ENCODE measurements at regions not wholly inside any gene's neighbourhood (a gene's known extent, or its start where the extent isn't known, plus 50 kb on each side); places are given as distances from the start of the nearest gene placed in this dataset.

DNA sequence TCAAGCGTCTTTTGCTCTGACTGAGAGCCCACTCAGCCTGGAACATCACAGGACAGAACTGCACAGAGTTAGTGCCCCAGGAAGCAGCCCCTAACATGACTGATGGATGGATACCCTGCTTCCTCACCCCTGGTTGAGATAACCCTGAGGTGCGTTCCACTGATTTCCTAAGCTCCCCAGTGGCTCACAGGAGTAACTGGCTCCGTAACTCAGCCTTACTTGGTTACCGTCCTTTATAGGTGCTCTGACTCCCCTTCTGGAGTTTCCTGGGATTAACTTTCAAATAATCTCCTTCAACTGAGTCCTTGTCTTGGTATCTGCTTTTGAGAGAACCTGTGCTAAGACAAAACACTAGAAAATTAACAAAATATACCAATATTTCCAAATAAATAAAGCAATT lies 449.5 kb downstream of the AGTPBP1 start:
- no peaks in the 10 kb centered on the region for H3K36me3 ChIP-seq (ENCODE audit: control insufficient read depth, insufficient read depth, low read length, severe bottlenecking)
- DNase-seq (ENCODE audit: low read depth): no peak

DNA sequence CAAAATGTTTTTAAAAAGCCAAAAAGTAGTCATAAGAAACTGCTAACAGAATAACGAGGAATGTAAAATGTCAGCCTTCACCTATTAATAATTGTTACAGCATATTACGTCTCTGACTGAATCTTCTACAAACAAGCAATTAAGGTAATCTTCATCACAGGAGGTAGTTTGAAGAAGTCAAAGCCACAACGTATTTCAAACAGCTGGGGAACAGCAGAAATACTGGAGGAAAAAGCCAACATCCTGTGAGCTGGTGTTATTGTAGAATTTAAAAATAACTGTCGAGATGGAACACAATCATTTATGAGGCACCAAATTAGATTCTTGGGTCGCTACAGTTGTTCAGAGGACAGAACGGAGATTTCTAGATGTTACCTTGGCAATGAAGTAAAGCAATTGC lies 450.5 kb downstream of the AGTPBP1 start:
- H3K9ac ChIP-seq (ENCODE audit: low read length): no peak overlapping the region
- H3K4me3 ChIP-seq (ENCODE audit: low read length): no peak overlapping the region
- no peaks in the 10 kb centered on the region for H3K9me3 ChIP-seq (ENCODE audit: control insufficient read depth, low read length)
- H3K4me1 ChIP-seq (ENCODE audit: control insufficient read depth, insufficient read depth, low read length): no peaks in the 10 kb centered on the region
- H3K27me3 ChIP-seq (replicated peaks; ENCODE audit: control insufficient read depth, insufficient read depth, low read length): no peaks in the 10 kb centered on the region
- no peak for DNase-seq (ENCODE audit: low read depth)
- H3K36me3 ChIP-seq (ENCODE audit: control insufficient read depth, insufficient read depth, low read length, severe bottlenecking): no peaks in the 10 kb centered on the region

More for the DNA sequence above, 449.5 kb downstream of the AGTPBP1 start:
- no peak overlapping the region for H3K9ac ChIP-seq (ENCODE audit: low read length)
- H3K4me3 ChIP-seq (ENCODE audit: low read length): no peak overlapping the region
- H3K9me3 ChIP-seq (ENCODE audit: control insufficient read depth, low read length): no peaks in the 10 kb centered on the region
- H3K27me3 ChIP-seq (replicated peaks; ENCODE audit: control insufficient read depth, insufficient read depth, low read length): no peaks in the 10 kb centered on the region
- no peaks in the 10 kb centered on the region for H3K4me1 ChIP-seq (ENCODE audit: control insufficient read depth, insufficient read depth, low read length)

DNA sequence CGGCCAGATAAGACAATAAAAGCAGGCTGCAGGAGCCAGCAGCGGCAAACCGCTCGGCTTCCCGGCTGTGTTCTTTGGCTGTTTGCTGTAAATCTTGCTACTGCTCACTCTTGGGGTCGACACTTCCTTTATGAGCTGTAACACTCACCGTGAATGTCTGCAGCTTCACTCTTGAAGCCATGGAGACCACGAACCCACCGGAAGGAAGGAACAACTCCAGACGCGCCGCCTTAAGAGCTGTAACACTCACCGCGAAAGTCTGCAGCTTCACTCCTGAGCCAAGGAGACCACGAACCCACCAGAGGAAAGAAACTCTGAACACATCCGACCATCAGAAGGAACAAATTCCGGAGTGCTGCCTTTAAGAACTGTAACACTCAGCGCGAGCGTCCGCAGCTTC lies 451.7 kb downstream of the AGTPBP1 start:
- no peak overlapping the region for H3K9ac ChIP-seq (ENCODE audit: low read length)
- no peak for DNase-seq (ENCODE audit: low read depth)

DNA sequence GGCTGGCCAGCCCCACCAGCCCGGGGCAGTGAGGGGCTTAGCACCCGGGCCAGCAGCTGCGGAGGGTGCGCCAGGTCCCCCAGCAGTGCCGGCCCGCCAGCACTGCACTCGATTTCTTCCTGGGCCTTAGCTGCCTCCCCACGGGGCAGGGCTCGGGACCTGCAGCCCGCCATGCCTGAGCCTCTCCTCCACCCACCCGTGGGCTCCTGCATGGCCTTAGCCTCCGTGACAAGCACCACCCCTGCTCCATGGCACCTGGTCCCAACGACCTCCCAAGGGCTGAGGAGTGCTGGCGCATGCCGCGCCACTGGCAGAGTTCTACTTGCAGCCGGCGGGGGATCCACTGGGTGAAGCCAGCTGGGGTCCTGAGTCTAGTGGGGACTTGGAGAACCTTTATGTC lies 452.6 kb downstream of the AGTPBP1 start:
- no peaks in the 10 kb centered on the region for H3K27me3 ChIP-seq (replicated peaks; ENCODE audit: control insufficient read depth, insufficient read depth, low read length)

More for the DNA sequence above, 451.7 kb downstream of the AGTPBP1 start:
- H3K4me1 ChIP-seq (ENCODE audit: control insufficient read depth, insufficient read depth, low read length): no peaks in the 10 kb centered on the region
- H3K4me3 ChIP-seq (ENCODE audit: low read length): no peak overlapping the region
- no peaks in the 10 kb centered on the region for H3K27me3 ChIP-seq (replicated peaks; ENCODE audit: control insufficient read depth, insufficient read depth, low read length)
- H3K9me3 ChIP-seq (ENCODE audit: control insufficient read depth, low read length): no peaks in the 10 kb centered on the region
- H3K36me3 ChIP-seq (ENCODE audit: control insufficient read depth, insufficient read depth, low read length, severe bottlenecking): no peaks in the 10 kb centered on the region

DNA sequence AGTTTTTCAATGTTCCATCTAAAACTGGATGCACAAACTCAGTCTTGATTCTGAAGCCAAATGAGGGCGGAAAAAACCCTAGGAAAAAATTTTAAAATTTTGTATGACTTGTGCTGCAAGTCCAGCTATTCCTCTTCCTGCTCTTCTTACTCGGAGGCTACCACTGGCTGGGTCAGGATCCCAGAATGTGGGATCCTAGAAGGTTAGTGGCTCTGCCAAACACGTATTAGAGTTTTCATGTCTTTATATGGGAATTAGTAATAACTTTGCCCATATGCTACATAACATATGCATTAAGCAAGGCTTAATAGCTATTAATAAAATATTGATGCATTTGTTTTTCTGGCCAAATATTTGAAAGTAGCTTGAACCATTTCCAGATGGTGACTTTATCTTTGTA lies 458.3 kb downstream of the AGTPBP1 start:
- Histone ChIP-seq H3K27me3 (replicated peaks; ENCODE audit: control insufficient read depth, insufficient read depth, low read length) (no peaks in the 10 kb centered on the region), H3K36me3 (ENCODE audit: control insufficient read depth, insufficient read depth, low read length, severe bottlenecking) (no peaks in the 10 kb centered on the region), H3K9ac (ENCODE audit: low read length) (no peak overlapping the region), H3K4me3 (ENCODE audit: low read length) (no peak overlapping the region), H3K9me3 (ENCODE audit: control insufficient read depth, low read length) (no peaks in the 10 kb centered on the region), H3K4me1 (ENCODE audit: control insufficient read depth, insufficient read depth, low read length) (no peaks in the 10 kb centered on the region)
- no peak for DNase-seq (ENCODE audit: low read depth)

More for the DNA sequence above, 452.6 kb downstream of the AGTPBP1 start:
- H3K9ac ChIP-seq (ENCODE audit: low read length): no peak overlapping the region
- DNase-seq (ENCODE audit: low read depth): no peak
- H3K9me3 ChIP-seq (ENCODE audit: control insufficient read depth, low read length): no peaks in the 10 kb centered on the region
- H3K36me3 ChIP-seq (ENCODE audit: control insufficient read depth, insufficient read depth, low read length, severe bottlenecking): no peaks in the 10 kb centered on the region
- H3K4me3 ChIP-seq (ENCODE audit: low read length): no peak overlapping the region
- no peaks in the 10 kb centered on the region for H3K4me1 ChIP-seq (ENCODE audit: control insufficient read depth, insufficient read depth, low read length)

DNA sequence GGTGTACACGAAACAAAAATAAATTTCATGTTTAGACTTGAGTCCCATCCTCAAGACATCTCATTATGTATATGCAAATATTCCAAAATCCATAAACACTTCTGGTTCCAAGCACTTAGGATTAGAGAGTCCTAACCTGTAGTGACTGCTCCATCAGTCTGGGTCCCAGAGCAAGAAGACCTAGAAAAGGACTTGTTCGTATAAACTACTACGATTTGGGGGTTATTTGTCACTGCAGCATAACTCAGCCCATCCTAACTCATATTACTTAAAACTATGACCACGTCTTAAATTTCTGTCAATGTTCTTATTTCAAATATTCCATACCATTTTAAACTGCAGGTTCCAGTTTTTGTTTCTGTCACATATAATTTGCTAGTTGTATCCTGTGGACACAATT lies 463.0 kb downstream of the AGTPBP1 start:
- Histone ChIP-seq H3K36me3 (ENCODE audit: control insufficient read depth, insufficient read depth, low read length, severe bottlenecking) (no peaks in the 10 kb centered on the region), H3K9ac (ENCODE audit: low read length) (no peak overlapping the region), H3K27me3 (replicated peaks; ENCODE audit: control insufficient read depth, insufficient read depth, low read length) (peaks cover 8% of the 10 kb centered on the region), H3K4me3 (ENCODE audit: low read length) (no peak overlapping the region), H3K9me3 (ENCODE audit: control insufficient read depth, low read length) (no peaks in the 10 kb centered on the region), H3K4me1 (ENCODE audit: control insufficient read depth, insufficient read depth, low read length) (no peaks in the 10 kb centered on the region)
- DNase-seq (ENCODE audit: low read depth): no peak

DNA sequence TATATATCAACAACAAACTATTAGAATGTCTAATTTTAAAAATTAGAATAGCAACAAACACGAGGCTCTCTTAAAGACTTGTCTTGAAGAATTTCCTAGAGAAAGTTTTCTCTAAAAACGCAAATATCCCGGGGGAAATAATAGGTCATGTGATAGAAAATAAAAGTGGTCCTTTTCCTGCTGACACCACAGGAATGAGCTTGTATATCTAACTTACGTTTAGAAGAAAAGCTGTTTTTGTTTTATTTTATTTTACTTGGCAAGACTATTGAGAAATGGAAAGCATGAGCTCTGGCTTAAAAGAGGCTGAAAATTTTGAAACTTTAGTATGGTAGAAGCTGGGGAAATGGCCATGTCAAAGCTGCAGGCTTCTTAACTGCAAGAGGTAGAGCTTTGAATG lies 465.0 kb downstream of the AGTPBP1 start:
- Histone ChIP-seq H3K9me3 (ENCODE audit: control insufficient read depth, low read length) (no peaks in the 10 kb centered on the region), H3K36me3 (ENCODE audit: control insufficient read depth, insufficient read depth, low read length, severe bottlenecking) (no peaks in the 10 kb centered on the region), H3K27me3 (replicated peaks; ENCODE audit: control insufficient read depth, insufficient read depth, low read length) (peaks cover 8% of the 10 kb centered on the region), H3K4me1 (ENCODE audit: control insufficient read depth, insufficient read depth, low read length) (no peaks in the 10 kb centered on the region), H3K9ac (ENCODE audit: low read length) (no peak overlapping the region), H3K4me3 (ENCODE audit: low read length) (no peak overlapping the region)
- DNase-seq (ENCODE audit: low read depth): no peak

DNA sequence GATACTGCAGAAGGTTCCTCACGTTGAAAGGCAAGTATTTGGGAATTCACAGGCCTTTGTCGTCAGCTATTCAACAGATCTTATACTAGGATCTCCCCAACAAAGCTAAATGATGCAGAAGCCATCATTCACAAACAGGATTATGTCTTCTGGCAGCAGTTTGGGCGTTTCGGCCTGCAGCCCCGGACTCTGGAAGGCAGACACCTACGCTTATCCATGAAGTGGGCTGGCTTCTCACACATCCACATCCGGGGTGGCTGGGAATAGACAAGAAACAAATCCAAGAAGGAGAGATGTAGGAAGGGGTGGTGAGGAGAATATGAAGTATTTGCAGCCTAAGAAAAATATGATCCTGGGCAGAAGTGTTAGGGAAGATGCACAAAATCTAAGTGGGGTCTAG lies 471.9 kb downstream of the AGTPBP1 start:
- no peak for DNase-seq (ENCODE audit: low read depth)
- no peaks in the 10 kb centered on the region for H3K9me3 ChIP-seq (ENCODE audit: control insufficient read depth, low read length)
- H3K4me1 ChIP-seq (ENCODE audit: control insufficient read depth, insufficient read depth, low read length): no peaks in the 10 kb centered on the region
- peaks cover 9% of the 10 kb centered on the region for H3K27me3 ChIP-seq (replicated peaks; ENCODE audit: control insufficient read depth, insufficient read depth, low read length)
- no peaks in the 10 kb centered on the region for H3K36me3 ChIP-seq (ENCODE audit: control insufficient read depth, insufficient read depth, low read length, severe bottlenecking)
- no peak overlapping the region for H3K4me3 ChIP-seq (ENCODE audit: low read length)
- H3K9ac ChIP-seq (ENCODE audit: low read length): no peak overlapping the region

DNA sequence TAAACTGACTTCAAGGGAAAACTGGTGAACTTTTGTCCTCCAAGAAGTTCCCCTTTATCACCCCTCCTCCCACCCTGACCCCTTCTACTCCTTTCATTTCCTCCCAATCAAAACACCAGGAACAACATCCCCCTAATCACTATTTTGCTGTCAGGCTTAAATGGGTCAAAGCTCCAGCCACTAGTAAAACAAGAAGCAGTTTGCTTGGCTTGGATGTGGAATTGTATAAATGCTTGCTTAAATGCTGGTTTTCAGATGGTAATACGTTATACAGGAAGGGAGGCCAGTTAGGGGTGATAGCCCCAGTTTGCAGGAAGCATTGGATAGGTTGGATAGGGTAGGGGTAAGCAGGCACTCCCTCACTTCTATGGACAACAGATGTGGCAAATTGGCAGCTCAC lies 473.6 kb downstream of the AGTPBP1 start:
- peaks cover 5% of the 10 kb centered on the region for H3K27me3 ChIP-seq (replicated peaks; ENCODE audit: control insufficient read depth, insufficient read depth, low read length)
- H3K9me3 ChIP-seq (ENCODE audit: control insufficient read depth, low read length): no peaks in the 10 kb centered on the region
- no peak overlapping the region for H3K9ac ChIP-seq (ENCODE audit: low read length)
- H3K36me3 ChIP-seq (ENCODE audit: control insufficient read depth, insufficient read depth, low read length, severe bottlenecking): no peaks in the 10 kb centered on the region
- DNase-seq (ENCODE audit: low read depth): no peak
- H3K4me3 ChIP-seq (ENCODE audit: low read length): no peak overlapping the region
- no peaks in the 10 kb centered on the region for H3K4me1 ChIP-seq (ENCODE audit: control insufficient read depth, insufficient read depth, low read length)

DNA sequence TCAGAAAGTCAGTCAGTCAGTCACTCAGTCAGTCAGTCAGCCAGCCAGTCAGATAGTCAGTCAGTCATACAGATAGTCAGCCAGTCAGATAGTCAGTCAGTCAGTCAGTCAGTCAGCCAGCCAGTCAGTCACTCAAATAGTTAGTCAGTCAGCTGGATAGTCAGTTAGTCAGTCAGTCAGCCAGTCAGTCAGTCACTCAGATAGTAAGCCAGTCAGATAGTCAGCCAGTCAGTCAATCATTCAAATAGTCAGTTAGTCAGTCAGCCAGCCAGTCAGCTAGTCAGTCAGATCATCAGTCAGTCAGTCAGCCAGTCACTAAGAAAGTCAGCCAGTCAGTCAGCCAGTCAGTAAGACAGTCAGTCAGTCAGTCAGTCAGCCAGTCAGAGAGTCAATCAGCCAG lies 477.1 kb downstream of the AGTPBP1 start:
- Histone ChIP-seq H3K36me3 (ENCODE audit: control insufficient read depth, insufficient read depth, low read length, severe bottlenecking) (no peaks in the 10 kb centered on the region), H3K4me3 (ENCODE audit: low read length) (no peak overlapping the region), H3K9ac (ENCODE audit: low read length) (no peak overlapping the region), H3K4me1 (ENCODE audit: control insufficient read depth, insufficient read depth, low read length) (no peaks in the 10 kb centered on the region), H3K27me3 (replicated peaks; ENCODE audit: control insufficient read depth, insufficient read depth, low read length) (peaks cover 5% of the 10 kb centered on the region), H3K9me3 (ENCODE audit: control insufficient read depth, low read length) (no peaks in the 10 kb centered on the region)
- no peak for DNase-seq (ENCODE audit: low read depth)

DNA sequence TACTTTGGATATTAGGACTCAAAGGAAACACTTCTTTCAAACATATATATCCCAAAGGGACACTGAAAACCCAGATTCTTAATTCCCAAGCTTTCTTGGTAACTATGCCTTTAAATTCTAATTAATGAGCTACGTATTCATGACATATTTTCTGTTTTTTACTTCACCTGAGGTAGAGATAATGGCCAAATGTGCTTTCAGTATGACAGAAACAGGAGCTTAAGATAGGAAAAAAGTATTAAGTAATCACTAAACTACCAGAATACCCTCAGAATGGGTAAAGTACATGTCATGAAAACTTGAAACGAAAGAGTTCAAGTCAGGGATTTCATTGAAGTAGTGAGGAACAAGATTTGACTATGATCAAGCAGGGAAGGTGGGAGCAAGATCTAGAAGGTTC lies 478.5 kb downstream of the AGTPBP1 start:
- Histone ChIP-seq H3K36me3 (ENCODE audit: control insufficient read depth, insufficient read depth, low read length, severe bottlenecking) (no peaks in the 10 kb centered on the region), H3K9ac (ENCODE audit: low read length) (no peak overlapping the region), H3K9me3 (ENCODE audit: control insufficient read depth, low read length) (no peaks in the 10 kb centered on the region), H3K27me3 (replicated peaks; ENCODE audit: control insufficient read depth, insufficient read depth, low read length) (no peaks in the 10 kb centered on the region), H3K4me3 (ENCODE audit: low read length) (no peak overlapping the region), H3K4me1 (ENCODE audit: control insufficient read depth, insufficient read depth, low read length) (no peaks in the 10 kb centered on the region)
- no peak for DNase-seq (ENCODE audit: low read depth)

DNA sequence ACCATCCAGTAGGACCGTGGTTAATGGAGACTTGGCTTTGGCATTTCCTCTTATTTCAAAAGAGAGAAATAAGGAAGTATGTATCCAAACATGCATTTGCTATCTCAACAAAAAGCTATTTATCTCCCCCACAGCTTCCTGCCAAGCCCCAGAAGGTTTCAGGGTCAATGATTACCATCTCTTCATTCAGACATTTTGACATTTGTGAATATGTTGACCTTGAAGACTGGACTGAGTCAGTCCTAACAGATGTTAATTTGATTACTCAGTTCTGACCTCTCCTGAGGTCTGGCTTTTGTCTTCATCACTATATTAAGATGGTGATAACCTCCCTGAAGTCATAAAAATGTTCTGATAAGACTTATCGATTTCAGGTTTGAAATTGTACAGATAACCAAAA lies 479.4 kb downstream of the AGTPBP1 start:
- Histone ChIP-seq H3K9me3 (ENCODE audit: control insufficient read depth, low read length) (no peaks in the 10 kb centered on the region), H3K36me3 (ENCODE audit: control insufficient read depth, insufficient read depth, low read length, severe bottlenecking) (no peaks in the 10 kb centered on the region), H3K9ac (ENCODE audit: low read length) (no peak overlapping the region), H3K4me3 (ENCODE audit: low read length) (no peak overlapping the region), H3K27me3 (replicated peaks; ENCODE audit: control insufficient read depth, insufficient read depth, low read length) (no peaks in the 10 kb centered on the region), H3K4me1 (ENCODE audit: control insufficient read depth, insufficient read depth, low read length) (no peaks in the 10 kb centered on the region)
- no peak for DNase-seq (ENCODE audit: low read depth)

Data from adipocyte (in vitro differentiated cells).